Mesenchymal stem cell (in vitro differentiated cells and primary cell): ENCODE measurements at regions not wholly inside any gene's neighbourhood (a gene's known extent, or its start where the extent isn't known, plus 50 kb on each side); places are given as distances from the start of the nearest gene placed in this dataset.
A peak's percentile ranks its signal among the peaks of the same experiment; 100 is the strongest.

ENCODE experiments used
- DNase-seq: peaks from one replicate; pipeline ENCODE4 v3.0.0-alpha.2; 2013
- H2AFZ ChIP-seq: one replicate; pipeline ENCODE4 v1.6.1; 2013; ENCODE audit warnings: low read depth, mild to moderate bottlenecking, control low read depth, inconsistent platforms, low read length, moderate library complexity
- H2AK5ac ChIP-seq: 2 replicates; pipeline ENCODE4 v1.6.1; 2013; ENCODE audit warnings: low read length, moderate library complexity, mild to moderate bottlenecking, inconsistent platforms; ENCODE audit not compliant: severe bottlenecking
- H2BK120ac ChIP-seq: one replicate; pipeline ENCODE4 v1.6.1; 2013; ENCODE audit warnings: low read depth, mild to moderate bottlenecking, inconsistent platforms, low read length, moderate library complexity
- H2BK12ac ChIP-seq, 2 experiments: one replicate each; pipeline ENCODE4 v1.6.1; 2013; ENCODE audit warnings: inconsistent platforms in 2 of 2, low read length in 2 of 2, mild to moderate bottlenecking in 2 of 2, moderate library complexity in 2 of 2, control low read depth in 1 of 2
- H2BK15ac ChIP-seq: one replicate; pipeline ENCODE4 v1.6.1; 2013; ENCODE audit warnings: mild to moderate bottlenecking, low read depth, inconsistent platforms; ENCODE audit not compliant: poor library complexity, severe bottlenecking
- H2BK5ac ChIP-seq: 2 replicates; pipeline ENCODE4 v1.6.1; 2013; ENCODE audit warnings: low read depth, mild to moderate bottlenecking, low read length, control low read depth, inconsistent platforms; ENCODE audit not compliant: poor library complexity, severe bottlenecking
- H3K14ac ChIP-seq, 2 experiments: one replicate each; pipeline ENCODE4 v1.6.1; 2013; ENCODE audit warnings: inconsistent platforms in 2 of 2, low read length in 2 of 2, control low read depth in 1 of 2, mild to moderate bottlenecking in 1 of 2, moderate library complexity in 1 of 2
- H3K18ac ChIP-seq, 2 experiments: one replicate each; pipeline ENCODE4 v1.6.1; 2013; ENCODE audit warnings: inconsistent platforms in 2 of 2, low read length in 2 of 2, control low read depth in 1 of 2, low read depth in 1 of 2, mild to moderate bottlenecking in 1 of 2
- H3K23ac ChIP-seq, 2 experiments: one replicate each; pipeline ENCODE4 v1.6.1; 2013; ENCODE audit warnings: inconsistent platforms in 2 of 2, low read length in 2 of 2, mild to moderate bottlenecking in 2 of 2, moderate library complexity in 2 of 2, control low read depth in 1 of 2
- H3K27ac ChIP-seq: 2 replicates; pipeline ENCODE4 v1.5.1; 2013; ENCODE audit warnings: mild to moderate bottlenecking, moderate library complexity, low read length, control low read depth, inconsistent platforms; ENCODE audit not compliant: poor library complexity, severe bottlenecking
- H3K27me3 ChIP-seq, 2 experiments: 2 replicates each; pipeline versions ENCODE4 v1.6.1 to v1.7.0; 2013; ENCODE audit warnings: low read length in 2 of 2, mild to moderate bottlenecking in 2 of 2, moderate library complexity in 2 of 2, control low read depth in 1 of 2, inconsistent platforms in 1 of 2; ENCODE audit not compliant: control insufficient read depth in 1 of 2, insufficient read depth in 1 of 2
- H3K36me3 ChIP-seq, 2 experiments: 2 replicates each; pipeline versions ENCODE4 v1.6.1 to v1.7.0; 2013; ENCODE audit warnings: low read length in 2 of 2, control low read depth in 1 of 2, inconsistent platforms in 1 of 2, low read depth in 1 of 2, mild to moderate bottlenecking in 1 of 2; ENCODE audit not compliant: insufficient read depth in 2 of 2, control insufficient read depth in 1 of 2
- H3K4ac ChIP-seq, 2 experiments: one replicate each; pipeline ENCODE4 v1.6.1; 2013; ENCODE audit warnings: inconsistent platforms in 2 of 2, low read length in 2 of 2, mild to moderate bottlenecking in 2 of 2, moderate library complexity in 2 of 2, control low read depth in 1 of 2, low read depth in 1 of 2
- H3K4me1 ChIP-seq: 2 replicates; pipeline ENCODE4 v1.6.1; 2013; ENCODE audit warnings: low read depth, low read length, control low read depth; ENCODE audit not compliant: control insufficient read depth, insufficient read depth
- H3K4me2 ChIP-seq: 2 replicates; pipeline ENCODE4 v1.6.1; 2013; ENCODE audit warnings: low read length, mild to moderate bottlenecking, inconsistent platforms; ENCODE audit not compliant: poor library complexity, severe bottlenecking
- H3K4me3 ChIP-seq, 2 experiments: 2 replicates each; pipeline versions ENCODE4 v1.5.1 to v1.7.0; 2013; ENCODE audit warnings: low read length in 2 of 2, mild to moderate bottlenecking in 2 of 2, control low read depth in 1 of 2, low read depth in 1 of 2; ENCODE audit not compliant: insufficient read depth in 1 of 2
- H3K79me1 ChIP-seq: replicated peaks from 2 replicates; pipeline ENCODE4 v1.6.1; 2013; ENCODE audit warnings: mild to moderate bottlenecking, control low read depth, low read length, inconsistent platforms; ENCODE audit not compliant: poor library complexity, severe bottlenecking
- H3K9ac ChIP-seq: 2 replicates; pipeline ENCODE4 v1.7.0; 2013; ENCODE audit warnings: mild to moderate bottlenecking, low read length, moderate library complexity
- H3K9me3 ChIP-seq: 2 replicates; pipeline ENCODE4 v1.7.0; 2013; ENCODE audit warnings: mild to moderate bottlenecking, low read length; ENCODE audit not compliant: control insufficient read depth
- H4K8ac ChIP-seq: one replicate; pipeline ENCODE4 v1.6.1; 2013; ENCODE audit warnings: inconsistent platforms, mild to moderate bottlenecking, low read length, moderate library complexity
- H4K91ac ChIP-seq: one replicate; pipeline ENCODE4 v1.6.1; 2013; ENCODE audit warnings: mild to moderate bottlenecking, low read length, inconsistent platforms
- WGBS: methylation state at CpG from one replicate; pipeline ENCODE4 v1.1.7; 2013; ENCODE audit warnings: mixed read lengths; 5-methylcytosine and 5-hydroxymethylcytosine counted together

GRCh38 chr12:125434131-125434530, 368.9 kb downstream of the AACS start:
- WGBS, result 69% methylated on average over 8 of the region's 9 CpGs
- Histone ChIP-seq H3K4me3 (no peak overlapping the region), H3K18ac (no peak overlapping the region), H3K23ac (no peak overlapping the region), H3K9ac (no peak overlapping the region), H3K9me3 (no peaks in the 10 kb centered on the region), H4K91ac (no peak overlapping the region), H3K27me3 (no peaks in the 10 kb centered on the region), H3K79me1 (no peaks in the 10 kb centered on the region), H2BK15ac (no peak overlapping the region), H3K36me3 (no peaks in the 10 kb centered on the region), H2AFZ (no peak overlapping the region), H3K4ac (no peak overlapping the region), H2BK120ac (no peak overlapping the region), H2AK5ac (no peak overlapping the region), H2BK5ac (no peak overlapping the region), H2BK12ac (no peak overlapping the region), H4K8ac (no peak overlapping the region), H3K4me2 (no peak overlapping the region), H3K27ac (no peak overlapping the region), H3K4me1 (no peaks in the 10 kb centered on the region), H3K14ac (no peak overlapping the region)
- DNase-seq, result no peak

- Histone ChIP-seq H3K4me2 (no peak overlapping the region), H2BK15ac (no peak overlapping the region), H3K23ac (no peak overlapping the region), H2AK5ac (no peak overlapping the region), H2BK12ac (no peak overlapping the region), H3K4me1 (no peaks in the 10 kb centered on the region), H3K18ac (no peak overlapping the region), H4K8ac (no peak overlapping the region), H3K27me3 (no peaks in the 10 kb centered on the region), H3K9ac (no peak overlapping the region), H3K36me3 (no peaks in the 10 kb centered on the region), H3K4ac (no peak overlapping the region), H3K4me3 (no peak overlapping the region), H3K79me1 (no peaks in the 10 kb centered on the region), H3K27ac (no peak overlapping the region), H2BK5ac (no peak overlapping the region), H2BK120ac (no peak overlapping the region), H4K91ac (no peak overlapping the region), H2AFZ (no peak overlapping the region), H3K9me3 (no peaks in the 10 kb centered on the region), H3K14ac (no peak overlapping the region)
- 95% methylated on average over 8 of the region's 8 CpGs for WGBS
- no peak for DNase-seq
Observed at GRCh38 chr12:125434936-125435443, 369.8 kb downstream of the AACS start.

GRCh38 chr12:125435871-125436270, 370.6 kb downstream of the AACS start:
- Histone ChIP-seq H3K4me1 (no peaks in the 10 kb centered on the region), H2BK5ac (no peak overlapping the region), H3K36me3 (no peaks in the 10 kb centered on the region), H2BK120ac (no peak overlapping the region), H3K4ac (no peak overlapping the region), H3K23ac (no peak overlapping the region), H2BK12ac (no peak overlapping the region), H3K27me3 (no peaks in the 10 kb centered on the region), H4K8ac (no peak overlapping the region), H3K27ac (no peak overlapping the region), H3K14ac (no peak overlapping the region), H3K18ac (no peak overlapping the region), H2AFZ (no peak overlapping the region), H3K4me3 (no peak overlapping the region), H4K91ac (no peak overlapping the region), H2AK5ac (no peak overlapping the region), H3K4me2 (no peak overlapping the region), H3K9me3 (no peaks in the 10 kb centered on the region), H2BK15ac (no peak overlapping the region), H3K79me1 (no peaks in the 10 kb centered on the region), H3K9ac (no peak overlapping the region)
- DNase-seq, result no peak
- 89% methylated on average over 7 of the region's 7 CpGs for WGBS

- Histone ChIP-seq H3K79me1 (no peaks in the 10 kb centered on the region), H3K36me3 (no peaks in the 10 kb centered on the region), H3K4me3 (no peak overlapping the region), H3K4me1 (no peaks in the 10 kb centered on the region), H2BK5ac (no peak overlapping the region), H4K8ac (no peak overlapping the region), H3K27me3 (no peaks in the 10 kb centered on the region), H3K14ac (no peak overlapping the region), H2AK5ac (no peak overlapping the region), H2BK15ac (no peak overlapping the region), H3K9ac (no peak overlapping the region), H2AFZ (peak overlapping the region; percentile 39), H3K4ac (no peak overlapping the region), H2BK120ac (no peak overlapping the region), H3K27ac (no peak overlapping the region), H3K18ac (no peak overlapping the region), H3K9me3 (no peaks in the 10 kb centered on the region), H3K23ac (no peak overlapping the region), H3K4me2 (no peak overlapping the region), H2BK12ac (no peak overlapping the region), H4K91ac (no peak overlapping the region)
- 81% methylated on average over 2 of the region's 2 CpGs for WGBS
- no peak for DNase-seq
Observed at GRCh38 chr12:125436686-125437085, 371.5 kb downstream of the AACS start.
